ENCODE measurements at regions not wholly inside any gene's neighbourhood (a gene's known extent, or its start where the extent isn't known, plus 50 kb on each side); places are given as distances from the start of the nearest gene placed in this dataset.

GRCh38 chr17:69810326-69810965 lies 264.6 kb upstream of the KCNJ16 start:
- CTCF ChIA-PET (ENCODE audit: low intra/inter-chr PET ratio): no interaction called here
- TF ChIP-seq TAL1 (IDR thresholded peaks at IDR 0.05) (no peak), POLR2H (tag; IDR thresholded peaks at IDR 0.05; ENCODE audit: low read depth) (no peak), XRCC4 (IDR thresholded peaks at IDR 0.05; ENCODE audit: extremely low read depth, insufficient read depth, insufficient read length) (no peak), ILK (tag; IDR thresholded peaks at IDR 0.05; ENCODE audit: borderline replicate concordance, low read depth) (no peak), ZNF23 (CRISPR knock-in tag; IDR thresholded peaks at IDR 0.05) (no peak), ZFP30 (CRISPR knock-in tag; IDR thresholded peaks at IDR 0.05; ENCODE audit: borderline replicate concordance) (no peak), ARID1B (IDR thresholded peaks at IDR 0.05) (no peak), NFXL1 (CRISPR knock-in tag; IDR thresholded peaks at IDR 0.05) (no peak), E2F6 (IDR thresholded peaks at IDR 0.05; ENCODE audit: borderline replicate concordance in 1 of 2, extremely low read depth in 1 of 2, insufficient read depth in 1 of 2, insufficient read length in 1 of 2, low read depth in 1 of 2, low read length in 1 of 2, poor library complexity in 1 of 2, severe bottlenecking in 1 of 2) (no peak), ZNF197 (CRISPR knock-in tag; IDR thresholded peaks at IDR 0.05; ENCODE audit: low read depth) (no peak)
- TF ChIP-seq, protein P1, sequence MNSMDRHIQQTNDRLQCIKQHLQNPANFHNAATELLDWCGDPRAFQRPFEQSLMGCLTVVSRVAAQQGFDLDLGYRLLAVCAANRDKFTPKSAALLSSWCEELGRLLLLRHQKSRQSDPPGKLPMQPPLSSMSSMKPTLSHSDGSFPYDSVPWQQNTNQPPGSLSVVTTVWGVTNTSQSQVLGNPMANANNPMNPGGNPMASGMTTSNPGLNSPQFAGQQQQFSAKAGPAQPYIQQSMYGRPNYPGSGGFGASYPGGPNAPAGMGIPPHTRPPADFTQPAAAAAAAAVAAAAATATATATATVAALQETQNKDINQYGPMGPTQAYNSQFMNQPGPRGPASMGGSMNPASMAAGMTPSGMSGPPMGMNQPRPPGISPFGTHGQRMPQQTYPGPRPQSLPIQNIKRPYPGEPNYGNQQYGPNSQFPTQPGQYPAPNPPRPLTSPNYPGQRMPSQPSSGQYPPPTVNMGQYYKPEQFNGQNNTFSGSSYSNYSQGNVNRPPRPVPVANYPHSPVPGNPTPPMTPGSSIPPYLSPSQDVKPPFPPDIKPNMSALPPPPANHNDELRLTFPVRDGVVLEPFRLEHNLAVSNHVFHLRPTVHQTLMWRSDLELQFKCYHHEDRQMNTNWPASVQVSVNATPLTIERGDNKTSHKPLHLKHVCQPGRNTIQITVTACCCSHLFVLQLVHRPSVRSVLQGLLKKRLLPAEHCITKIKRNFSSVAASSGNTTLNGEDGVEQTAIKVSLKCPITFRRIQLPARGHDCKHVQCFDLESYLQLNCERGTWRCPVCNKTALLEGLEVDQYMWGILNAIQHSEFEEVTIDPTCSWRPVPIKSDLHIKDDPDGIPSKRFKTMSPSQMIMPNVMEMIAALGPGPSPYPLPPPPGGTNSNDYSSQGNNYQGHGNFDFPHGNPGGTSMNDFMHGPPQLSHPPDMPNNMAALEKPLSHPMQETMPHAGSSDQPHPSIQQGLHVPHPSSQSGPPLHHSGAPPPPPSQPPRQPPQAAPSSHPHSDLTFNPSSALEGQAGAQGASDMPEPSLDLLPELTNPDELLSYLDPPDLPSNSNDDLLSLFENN (IDR thresholded peaks at IDR 0.05; ENCODE audit: low read depth in 2 of 2, low read length in 2 of 2): no peak
- TF ChIP-seq, protein P2, sequence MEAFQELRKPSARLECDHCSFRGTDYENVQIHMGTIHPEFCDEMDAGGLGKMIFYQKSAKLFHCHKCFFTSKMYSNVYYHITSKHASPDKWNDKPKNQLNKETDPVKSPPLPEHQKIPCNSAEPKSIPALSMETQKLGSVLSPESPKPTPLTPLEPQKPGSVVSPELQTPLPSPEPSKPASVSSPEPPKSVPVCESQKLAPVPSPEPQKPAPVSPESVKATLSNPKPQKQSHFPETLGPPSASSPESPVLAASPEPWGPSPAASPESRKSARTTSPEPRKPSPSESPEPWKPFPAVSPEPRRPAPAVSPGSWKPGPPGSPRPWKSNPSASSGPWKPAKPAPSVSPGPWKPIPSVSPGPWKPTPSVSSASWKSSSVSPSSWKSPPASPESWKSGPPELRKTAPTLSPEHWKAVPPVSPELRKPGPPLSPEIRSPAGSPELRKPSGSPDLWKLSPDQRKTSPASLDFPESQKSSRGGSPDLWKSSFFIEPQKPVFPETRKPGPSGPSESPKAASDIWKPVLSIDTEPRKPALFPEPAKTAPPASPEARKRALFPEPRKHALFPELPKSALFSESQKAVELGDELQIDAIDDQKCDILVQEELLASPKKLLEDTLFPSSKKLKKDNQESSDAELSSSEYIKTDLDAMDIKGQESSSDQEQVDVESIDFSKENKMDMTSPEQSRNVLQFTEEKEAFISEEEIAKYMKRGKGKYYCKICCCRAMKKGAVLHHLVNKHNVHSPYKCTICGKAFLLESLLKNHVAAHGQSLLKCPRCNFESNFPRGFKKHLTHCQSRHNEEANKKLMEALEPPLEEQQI (IDR thresholded peaks at IDR 0.05): no peak
- Histone ChIP-seq H3K9me3 (replicated peaks; ENCODE audit: control insufficient read depth, insufficient read depth, low read depth, low read length) (no peaks in the 10 kb centered on the region), H3K36me3 (ENCODE audit: control insufficient read depth, insufficient read depth, low read length) (no peaks in the 10 kb centered on the region), H3K9ac (ENCODE audit: insufficient read depth in 1 of 2, low read depth in 2 of 2, low read length in 2 of 2) (no peak overlapping the region), H3K4me3 (no peak overlapping the region), H3K27me3 (ENCODE audit: control insufficient read depth in 2 of 2, insufficient read depth in 2 of 2, low read length in 2 of 2) (no peaks in the 10 kb centered on the region), H3K9me1 (ENCODE audit: control insufficient read depth, insufficient read depth, low read length) (no peaks in the 10 kb centered on the region), H3K79me2 (ENCODE audit: control insufficient read depth, insufficient read depth, low read length) (no peaks in the 10 kb centered on the region), H2AFZ (ENCODE audit: low read depth, low read length) (no peak overlapping the region), H4K20me1 (replicated peaks; ENCODE audit: control insufficient read depth, insufficient read depth, low read length) (no peaks in the 10 kb centered on the region), H3K4me2 (ENCODE audit: insufficient read depth, low read length) (no peak overlapping the region), H3K4me1 (replicated peaks in 1 of 2; ENCODE audit: control insufficient read depth in 2 of 2, insufficient read depth in 2 of 2, low read length in 2 of 2) (no peaks in the 10 kb centered on the region; a peak in 2 of 5 replicates), H3K27ac (ENCODE audit: extremely low read depth, low read depth, low read length) (no peak overlapping the region)
- intact Hi-C loops (cut with micrococcal nuclease): loop anchor here (10.0 kb wide), 1 partner anchor 354 kb away; the partner anchor contains the start of gene KCNJ2
- 9% methylated on average over 4 of the region's 6 CpGs for WGBS (ENCODE audit: insufficient coverage, low coverage, missing lambda C conversion rate)
- POLR2A ChIA-PET: no interaction called here
- ATAC-seq: no peak
- BruUV-seq (replicated peaks): no TSS peak
- no peak for FAIRE-seq
- in situ Hi-C loops (cut with MboI): no loop called here
- DNase-seq (ENCODE audit: extremely low read depth in 1 of 4, low spot score in 3 of 4): no peak

Measured in K562 (cell line).